HEK293 (cell line): ENCODE measurements at regions not wholly inside any gene's neighbourhood (a gene's known extent, or its start where the extent isn't known, plus 50 kb on each side); places are given as distances from the start of the nearest gene placed in this dataset.

Experiments used
- BCL11A ChIP-seq: fragments of 450-650 bp; formaldehyde crosslinking; IDR thresholded peaks from 2 replicates; pipeline ENCODE4 v1.5.1; 2016; ENCODE audit warnings: low read depth, missing biosample characterization, missing genetic modification characterization
- CTCF ChIP-seq: fragments of 450-650 bp; formaldehyde crosslinking; IDR thresholded peaks from 2 replicates; pipeline ENCODE4 v1.5.1; 2016; ENCODE audit warnings: missing biosample characterization, missing genetic modification characterization
- PATZ1 ChIP-seq: fragments of 450-650 bp; formaldehyde crosslinking; IDR thresholded peaks from 2 replicates; pipeline ENCODE4 v1.5.1; 2016; ENCODE audit warnings: missing biosample characterization, missing genetic modification characterization
- PBX3 ChIP-seq: sonication (generic); formaldehyde crosslinking; IDR thresholded peaks from 2 replicates; pipeline ENCODE4 v1.8.1; 2022; ENCODE audit warnings: mild to moderate bottlenecking, moderate library complexity, missing genetic modification reagents
- PRDM4 ChIP-seq: fragments of 450-650 bp; formaldehyde crosslinking; IDR thresholded peaks from 2 replicates; pipeline ENCODE4 v1.5.1; 2017; ENCODE audit warnings: missing biosample characterization, missing genetic modification characterization
- TCF7L2 ChIP-seq: IDR thresholded peaks from 2 replicates; pipeline ENCODE4 v1.6.1; 2011; ENCODE audit warnings: low read depth, mild to moderate bottlenecking, inconsistent platforms, low read length, moderate library complexity, borderline replicate concordance
- TRIM28 ChIP-seq: IDR thresholded peaks from 2 replicates; pipeline ENCODE4 v1.6.1; 2011; ENCODE audit warnings: low read length, control low read depth, borderline replicate concordance
- ZBTB11 ChIP-seq: fragments of 450-650 bp; formaldehyde crosslinking; conservative IDR thresholded peaks from 2 replicates; pipeline ENCODE4 v1.5.1; 2016; ENCODE audit warnings: low read depth, missing biosample characterization, missing genetic modification characterization
- ZBTB44 ChIP-seq: fragments of 450-650 bp; IDR thresholded peaks from 2 replicates; pipeline ENCODE4 v1.5.1; 2018; ENCODE audit warnings: missing biosample characterization, mild to moderate bottlenecking, missing genetic modification characterization
- ZNF391 ChIP-seq: fragments of 450-650 bp; formaldehyde crosslinking; IDR thresholded peaks from 2 replicates; pipeline ENCODE4 v1.5.1; 2016; ENCODE audit warnings: low read depth, missing biosample characterization, missing genetic modification characterization, borderline replicate concordance

- TF ChIP-seq CTCF (tag by site-specific recombination) (no peak), ZNF391 (tag by site-specific recombination) (no peak), TRIM28 (no peak), ZBTB44 (tag by site-specific recombination) (no peak), PATZ1 (no peak), PBX3 (CRISPR knock-in tag) (no peak), TCF7L2 (no peak), PRDM4 (tag by site-specific recombination) (no peak), ZBTB11 (tag by site-specific recombination) (no peak), BCL11A (tag by site-specific recombination) (no peak)
Measured at GRCh38 chr7:28878481-28878880, 79.6 kb downstream of the TRIL start.
